ENCODE measurements at regions not wholly inside any gene's neighbourhood (a gene's known extent, or its start where the extent isn't known, plus 50 kb on each side); places are given as distances from the start of the nearest gene placed in this dataset.

GRCh38 chr2:36134281-36134680 lies 221.3 kb upstream of the CRIM1 start:
- Mint-ChIP-seq H3K27ac (no peak overlapping the region), H3K4me3 (no peak overlapping the region), H3K9me3 (no peaks in the 10 kb centered on the region), H3K27me3 (ENCODE audit: low read depth) (no peaks in the 10 kb centered on the region), H3K36me3 (no peaks in the 10 kb centered on the region), H3K4me1 (no peaks in the 10 kb centered on the region)
- ChIA-PET CTCF (no interaction called here), POLR2A (no interaction called here)
- TF ChIP-seq STAT6 (CRISPR knock-in tag; conservative IDR thresholded peaks at IDR 0.05; ENCODE audit: low read depth) (no peak), TCF7 (CRISPR knock-in tag; IDR thresholded peaks at IDR 0.05; ENCODE audit: low read depth) (no peak), SMAD3 (CRISPR knock-in tag; IDR thresholded peaks at IDR 0.05; ENCODE audit: borderline replicate concordance) (no peak), ERG (CRISPR knock-in tag; IDR thresholded peaks at IDR 0.05) (no peak), ZNF425 (CRISPR knock-in tag; conservative IDR thresholded peaks at IDR 0.05) (no peak), GABPB1 (CRISPR knock-in tag; IDR thresholded peaks at IDR 0.05) (no peak), CREM (CRISPR knock-in tag; IDR thresholded peaks at IDR 0.05) (no peak), RORB (CRISPR knock-in tag; IDR thresholded peaks at IDR 0.05) (no peak)
- DNase-seq (ENCODE audit: low spot score) (no peak), ATAC-seq (no peak)

GRCh38 chr2:36128359-36128758 lies 227.2 kb upstream of the CRIM1 start:
- TF ChIP-seq ATF2 (CRISPR knock-in tag; IDR thresholded peaks at IDR 0.05; ENCODE audit: borderline replicate concordance, low read depth) (no peak), ELF4 (CRISPR knock-in tag; IDR thresholded peaks at IDR 0.05; ENCODE audit: low read depth) (no peak), ESRRA (CRISPR knock-in tag; IDR thresholded peaks at IDR 0.05; ENCODE audit: borderline replicate concordance) (no peak), HMGA2 (CRISPR knock-in tag; IDR thresholded peaks at IDR 0.05) (no peak), TEAD1 (CRISPR knock-in tag; IDR thresholded peaks at IDR 0.05) (no peak), TEAD4 (CRISPR knock-in tag; IDR thresholded peaks at IDR 0.05) (no peak), ZNF512 (CRISPR knock-in tag; IDR thresholded peaks at IDR 0.05; ENCODE audit: borderline replicate concordance) (no peak)
- Mint-ChIP-seq H3K9me3 (no peaks in the 10 kb centered on the region), H3K4me3 (no peak overlapping the region), H3K27me3 (ENCODE audit: low read depth) (no peaks in the 10 kb centered on the region), H3K4me1 (no peaks in the 10 kb centered on the region), H3K27ac (no peak overlapping the region), H3K36me3 (no peaks in the 10 kb centered on the region)
- DNase-seq (ENCODE audit: low spot score) (no peak), ATAC-seq (no peak)
- CTCF ChIA-PET: no interaction called here
- POLR2A ChIA-PET: no interaction called here

All from WTC11 (cell line).